Kidney glomerular epithelial cell (primary cell): ENCODE measurements at regions not wholly inside any gene's neighbourhood (a gene's known extent, or its start where the extent isn't known, plus 50 kb on each side); places are given as distances from the start of the nearest gene placed in this dataset.

ENCODE experiments used
- DNase-seq: peaks from one replicate; lab custom pipeline; 2025; lab: John Stamatoyannopoulos, UW

GRCh38 chr6:113508249-113508648, 348.9 kb upstream of the MARCKS start:
- no peak for DNase-seq

- DNase-seq = no peak
Observed at GRCh38 chr6:113511100-113511499, 346.0 kb upstream of the MARCKS start.

- no peak for DNase-seq
Observed at GRCh38 chr6:113512576-113512975, 344.6 kb upstream of the MARCKS start.

GRCh38 chr6:113513086-113513485, 344.1 kb upstream of the MARCKS start:
- no peak for DNase-seq

- no peak for DNase-seq
Observed at GRCh38 chr6:113522376-113522775, 334.8 kb upstream of the MARCKS start.

GRCh38 chr6:113524826-113525225, 332.3 kb upstream of the MARCKS start:
- DNase-seq = no peak

GRCh38 chr6:113526553-113526952, 330.6 kb upstream of the MARCKS start:
- DNase-seq = no peak

GRCh38 chr6:113526995-113527394, 330.1 kb upstream of the MARCKS start:
- DNase-seq = no peak

GRCh38 chr6:113528111-113528510, 329.0 kb upstream of the MARCKS start:
- DNase-seq = no peak

GRCh38 chr6:113529196-113529595, 327.9 kb upstream of the MARCKS start:
- no peak for DNase-seq

- no peak for DNase-seq
Observed at GRCh38 chr6:113529879-113530278, 327.3 kb upstream of the MARCKS start.

- peak; percentile 71 for DNase-seq
Observed at GRCh38 chr6:113530769-113531168, 326.4 kb upstream of the MARCKS start.

GRCh38 chr6:113539202-113539601, 317.9 kb upstream of the MARCKS start:
- DNase-seq = no peak

- DNase-seq = no peak
Observed at GRCh38 chr6:113539623-113540022, 317.5 kb upstream of the MARCKS start.

GRCh38 chr6:113540466-113540865, 316.7 kb upstream of the MARCKS start:
- peak; percentile 5 for DNase-seq

GRCh38 chr6:113551168-113551567, 306.0 kb upstream of the MARCKS start:
- no peak for DNase-seq

GRCh38 chr6:113556775-113557174, 300.4 kb upstream of the MARCKS start:
- DNase-seq = no peak

GRCh38 chr6:113558431-113558830, 298.7 kb upstream of the MARCKS start:
- DNase-seq = no peak

- peak; percentile 45 for DNase-seq
Observed at GRCh38 chr6:113558966-113559365, 298.2 kb upstream of the MARCKS start.

- DNase-seq = no peak
Observed at GRCh38 chr6:113560376-113560775, 296.8 kb upstream of the MARCKS start.

- peak; percentile 61 for DNase-seq
Observed at GRCh38 chr6:113560908-113561307, 296.2 kb upstream of the MARCKS start.

- no peak for DNase-seq
Observed at GRCh38 chr6:113562248-113562647, 294.9 kb upstream of the MARCKS start.

- no peak for DNase-seq
Observed at GRCh38 chr6:113564371-113565171, 292.6 kb upstream of the MARCKS start.

GRCh38 chr6:113565306-113565705, 291.8 kb upstream of the MARCKS start:
- no peak for DNase-seq
